Activated CD8-positive, alpha-beta memory T cell treated with anti-CD3 and anti-CD28 coated beads, Interleukin-2, amount 10 ng/mL, durations not matched to agents 7 days and 5 days (primary cell): ENCODE measurements at regions not wholly inside any gene's neighbourhood (a gene's known extent, or its start where the extent isn't known, plus 50 kb on each side); places are given as distances from the start of the nearest gene placed in this dataset.

Source experiments
- ATAC-seq: fragments of 150-1000 bp; cut with Tn5 transposase; one replicate; pipeline ENCODE4 v1.10.0; 2021; ENCODE audit warnings: moderate library complexity
- CTCF ChIA-PET: fragments of 350-600 bp; sonication (Branson Sonifier 250); formaldehyde crosslinking; loops from one replicate; lab custom pipeline; 2021; ENCODE audit warnings: antibody characterized with exemption; lab: Charles Lee
- DNase-seq: peaks from one replicate; pipeline ENCODE4 v3.0.0-alpha.2; 2020
- H3K27ac Mint-ChIP-seq: one replicate; pipeline ENCODE4 v1.8.0; 2021; ENCODE audit warnings: mild to moderate bottlenecking, mixed read lengths
- H3K27me3 Mint-ChIP-seq: one replicate; pipeline ENCODE4 v1.8.0; 2021; ENCODE audit warnings: mixed read lengths
- H3K36me3 Mint-ChIP-seq: one replicate; pipeline ENCODE4 v1.8.0; 2021; ENCODE audit warnings: mild to moderate bottlenecking, mixed read lengths
- H3K4me1 Mint-ChIP-seq: one replicate; pipeline ENCODE4 v1.8.0; 2021; ENCODE audit warnings: mixed read lengths
- H3K4me3 Mint-ChIP-seq: one replicate; pipeline ENCODE4 v1.8.0; 2021; ENCODE audit warnings: mild to moderate bottlenecking, moderate library complexity, mixed read lengths
- H3K9me3 Mint-ChIP-seq: one replicate; pipeline ENCODE4 v1.8.0; 2022; ENCODE audit warnings: low read depth, mixed read lengths

DNA sequence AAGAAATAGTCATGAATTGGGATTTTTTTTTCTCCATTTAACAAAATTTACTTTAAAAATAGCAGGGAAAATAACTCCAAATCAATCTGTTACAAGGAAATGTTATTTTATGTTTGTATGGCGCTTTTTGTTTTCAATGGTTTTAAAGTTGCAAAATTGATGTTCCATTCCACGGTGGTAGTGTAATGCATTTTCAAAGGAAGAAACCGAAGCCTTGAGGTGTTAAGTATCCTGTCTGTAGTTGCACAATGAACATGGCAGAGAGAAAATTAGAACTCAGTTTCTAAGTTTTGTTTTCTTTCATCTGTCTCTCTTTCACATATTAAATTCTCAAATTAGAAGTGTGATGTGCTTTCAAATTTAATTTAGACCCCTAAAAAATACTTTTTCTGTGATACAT lies 841.8 kb downstream of the USP25 start:
- CTCF ChIA-PET = no interaction called here
- H3K36me3 Mint-ChIP-seq = no peaks in the 10 kb centered on the region

DNA sequence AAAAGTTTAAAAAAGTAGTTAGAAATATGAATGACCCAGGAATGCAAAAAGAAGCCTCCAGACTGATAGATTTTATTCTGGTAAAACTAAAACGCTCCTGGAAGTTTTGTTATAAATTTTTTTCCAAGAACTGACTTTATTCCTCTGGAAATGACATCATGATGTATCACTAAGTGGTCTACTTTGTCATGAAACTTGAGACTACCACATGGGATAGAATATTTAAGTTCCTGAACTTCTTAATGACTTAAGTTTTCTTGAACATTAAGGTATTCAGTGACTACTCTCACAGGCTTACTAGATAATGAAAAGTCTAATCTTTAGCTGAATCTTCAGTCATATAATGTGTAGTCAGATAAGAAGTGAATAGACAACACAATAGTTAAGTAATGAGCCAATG lies 842.2 kb downstream of the USP25 start:
- Mint-ChIP-seq H3K36me3 (no peaks in the 10 kb centered on the region), H3K27ac (no peak overlapping the region), H3K4me3 (no peak overlapping the region), H3K9me3 (peaks cover 2% of the 10 kb centered on the region), H3K27me3 (no peaks in the 10 kb centered on the region), H3K4me1 (no peaks in the 10 kb centered on the region)
- DNase-seq = no peak
- no peak for ATAC-seq
- CTCF ChIA-PET = no interaction called here

More for the DNA sequence above, 841.8 kb downstream of the USP25 start:
- ATAC-seq (no peak), DNase-seq (no peak)
- no peak overlapping the region for H3K27ac Mint-ChIP-seq
- no peaks in the 10 kb centered on the region for H3K27me3 Mint-ChIP-seq
- H3K4me3 Mint-ChIP-seq = no peak overlapping the region
- H3K4me1 Mint-ChIP-seq = no peaks in the 10 kb centered on the region
- H3K9me3 Mint-ChIP-seq = peaks cover 2% of the 10 kb centered on the region

DNA sequence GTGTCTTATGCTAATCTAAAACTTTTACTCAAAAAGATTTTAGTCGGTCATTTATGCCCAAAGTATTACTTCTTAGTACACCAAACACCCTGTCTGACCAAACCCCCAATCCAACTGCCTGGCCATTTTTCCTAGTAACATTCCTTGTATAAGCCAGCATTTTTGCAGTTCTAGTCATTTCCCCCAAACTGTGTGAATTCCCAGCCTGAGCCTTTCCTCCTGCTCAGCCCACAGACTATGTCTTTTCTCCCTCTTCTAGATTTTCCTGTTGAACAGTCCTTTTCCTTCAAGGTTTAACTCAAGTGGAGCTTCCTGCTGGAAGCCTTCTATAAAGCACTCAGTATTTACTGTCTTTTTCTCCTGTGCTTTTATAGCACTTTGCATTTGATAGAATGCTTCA lies 843.8 kb downstream of the USP25 start:
- H3K4me3 Mint-ChIP-seq = no peak overlapping the region
- H3K9me3 Mint-ChIP-seq = peaks cover 2% of the 10 kb centered on the region
- CTCF ChIA-PET = no interaction called here
- DNase-seq (no peak), ATAC-seq (no peak)
- H3K27ac Mint-ChIP-seq = no peak overlapping the region
- H3K36me3 Mint-ChIP-seq = no peaks in the 10 kb centered on the region
- no peaks in the 10 kb centered on the region for H3K27me3 Mint-ChIP-seq
- no peaks in the 10 kb centered on the region for H3K4me1 Mint-ChIP-seq

DNA sequence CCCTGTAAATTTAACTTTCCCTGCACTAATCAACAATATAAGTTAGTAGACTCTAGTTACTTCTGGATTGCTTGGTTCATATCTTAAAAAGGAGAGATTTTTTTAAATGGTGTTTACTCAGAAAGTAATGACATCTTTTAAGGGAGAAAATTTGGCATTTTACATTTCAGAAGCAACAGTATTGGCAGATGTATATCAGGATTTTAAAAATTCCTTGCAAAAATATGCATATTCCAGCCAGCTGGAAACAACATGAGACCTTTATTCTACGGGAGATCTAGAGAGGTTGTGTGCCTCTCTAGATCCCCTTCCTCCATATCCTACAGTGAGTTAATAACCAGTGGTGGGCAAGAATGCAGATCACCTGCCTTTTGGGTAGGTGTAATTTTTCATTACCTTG lies 848.2 kb downstream of the USP25 start:
- no peaks in the 10 kb centered on the region for H3K36me3 Mint-ChIP-seq
- CTCF ChIA-PET = no interaction called here
- H3K9me3 Mint-ChIP-seq = no peaks in the 10 kb centered on the region
- no peaks in the 10 kb centered on the region for H3K4me1 Mint-ChIP-seq
- ATAC-seq (no peak), DNase-seq (no peak)
- no peak overlapping the region for H3K27ac Mint-ChIP-seq
- no peaks in the 10 kb centered on the region for H3K27me3 Mint-ChIP-seq
- H3K4me3 Mint-ChIP-seq = no peak overlapping the region

DNA sequence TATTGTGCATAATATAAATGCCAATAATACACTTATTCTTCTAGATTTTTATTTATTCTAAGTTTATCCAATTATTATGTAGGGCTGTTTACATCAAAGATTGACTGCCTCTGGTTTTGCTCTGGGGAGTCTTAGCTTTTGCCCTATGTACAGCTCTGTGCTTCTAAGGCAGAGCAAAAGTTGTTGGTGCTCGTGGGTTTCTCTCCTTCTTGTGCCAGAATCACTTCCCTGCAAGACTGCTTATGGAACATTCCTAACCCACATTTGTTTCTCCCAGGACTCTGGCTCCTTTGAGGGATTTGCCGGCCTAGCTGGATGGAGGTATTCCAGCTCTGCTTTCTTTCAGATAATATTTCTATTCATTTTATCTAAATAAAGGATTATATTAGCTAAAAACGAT lies 849.1 kb downstream of the USP25 start:
- CTCF ChIA-PET = no interaction called here
- no peak overlapping the region for H3K4me3 Mint-ChIP-seq
- H3K9me3 Mint-ChIP-seq = no peaks in the 10 kb centered on the region
- no peaks in the 10 kb centered on the region for H3K4me1 Mint-ChIP-seq
- ATAC-seq (no peak), DNase-seq (no peak)
- H3K36me3 Mint-ChIP-seq = no peaks in the 10 kb centered on the region
- H3K27me3 Mint-ChIP-seq = no peaks in the 10 kb centered on the region
- no peak overlapping the region for H3K27ac Mint-ChIP-seq

DNA sequence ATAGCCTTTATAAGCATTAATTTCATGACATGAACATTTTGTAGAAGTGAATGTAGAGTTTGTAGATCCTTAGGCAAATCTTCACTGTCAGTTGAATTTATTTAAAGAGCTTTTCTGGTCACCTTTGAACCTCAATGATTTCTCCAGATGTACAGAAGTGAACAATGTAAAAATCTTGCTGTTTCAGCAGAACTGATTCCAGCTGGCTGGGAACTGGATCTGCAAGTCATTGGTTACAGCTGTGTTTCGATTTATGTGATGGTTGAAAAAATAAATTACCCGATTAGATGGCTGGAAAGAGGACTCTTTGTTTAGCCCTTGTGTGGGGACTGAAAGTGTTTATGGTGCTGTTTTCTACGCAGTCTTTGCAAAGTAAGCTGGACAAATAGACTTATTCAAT lies 849.8 kb downstream of the USP25 start:
- Mint-ChIP-seq H3K4me1 (no peaks in the 10 kb centered on the region), H3K27ac (no peak overlapping the region), H3K4me3 (no peak overlapping the region), H3K9me3 (no peaks in the 10 kb centered on the region), H3K36me3 (no peaks in the 10 kb centered on the region), H3K27me3 (no peaks in the 10 kb centered on the region)
- ATAC-seq (no peak), DNase-seq (no peak)
- CTCF ChIA-PET = no interaction called here

DNA sequence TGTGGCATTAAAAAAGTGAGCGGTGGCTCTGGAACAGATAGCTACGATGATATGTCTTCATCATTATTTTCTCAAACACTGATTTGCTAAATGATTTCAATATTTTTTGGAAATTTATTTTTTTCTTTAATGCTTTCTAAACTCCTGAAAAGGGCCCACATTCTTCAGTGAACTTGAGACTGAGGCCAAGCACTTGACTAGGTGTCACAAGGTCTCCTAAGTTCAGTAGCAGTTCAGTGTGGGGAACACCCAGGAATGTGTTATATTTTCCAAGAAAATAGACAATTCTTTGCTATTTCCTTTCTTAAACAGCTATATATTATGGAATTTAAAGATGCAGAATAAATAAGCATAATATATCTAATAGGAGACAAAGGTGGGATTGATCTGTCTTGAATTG lies 850.9 kb downstream of the USP25 start:
- CTCF ChIA-PET = no interaction called here
- no peak overlapping the region for H3K27ac Mint-ChIP-seq
- H3K4me3 Mint-ChIP-seq = no peak overlapping the region
- H3K36me3 Mint-ChIP-seq = no peaks in the 10 kb centered on the region
- no peak for ATAC-seq
- DNase-seq = no peak
- no peaks in the 10 kb centered on the region for H3K4me1 Mint-ChIP-seq
- H3K27me3 Mint-ChIP-seq = no peaks in the 10 kb centered on the region
- no peaks in the 10 kb centered on the region for H3K9me3 Mint-ChIP-seq

DNA sequence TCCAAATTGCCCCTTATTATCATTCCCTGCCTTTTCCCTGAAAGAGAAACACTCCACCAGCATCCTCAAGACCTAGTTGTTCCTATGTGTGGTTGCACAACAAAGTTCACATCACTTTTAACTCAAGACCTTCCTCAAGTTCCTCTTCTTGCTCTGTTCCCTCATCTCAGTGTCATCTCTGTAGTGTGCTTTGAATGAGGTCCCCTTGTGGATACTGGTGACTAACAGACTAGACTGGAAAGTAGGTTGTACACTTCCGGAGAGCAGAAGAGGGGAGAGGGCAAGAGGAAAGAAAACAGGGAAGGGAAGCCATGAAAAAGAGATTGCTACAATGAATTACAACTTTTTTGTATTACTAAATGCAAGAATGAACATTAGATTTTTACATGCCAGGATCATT lies 853.8 kb downstream of the USP25 start:
- Mint-ChIP-seq H3K36me3 (no peaks in the 10 kb centered on the region), H3K4me3 (no peak overlapping the region), H3K4me1 (no peaks in the 10 kb centered on the region), H3K27ac (no peak overlapping the region), H3K27me3 (no peaks in the 10 kb centered on the region), H3K9me3 (no peaks in the 10 kb centered on the region)
- DNase-seq = no peak
- no peak for ATAC-seq
- CTCF ChIA-PET = no interaction called here

DNA sequence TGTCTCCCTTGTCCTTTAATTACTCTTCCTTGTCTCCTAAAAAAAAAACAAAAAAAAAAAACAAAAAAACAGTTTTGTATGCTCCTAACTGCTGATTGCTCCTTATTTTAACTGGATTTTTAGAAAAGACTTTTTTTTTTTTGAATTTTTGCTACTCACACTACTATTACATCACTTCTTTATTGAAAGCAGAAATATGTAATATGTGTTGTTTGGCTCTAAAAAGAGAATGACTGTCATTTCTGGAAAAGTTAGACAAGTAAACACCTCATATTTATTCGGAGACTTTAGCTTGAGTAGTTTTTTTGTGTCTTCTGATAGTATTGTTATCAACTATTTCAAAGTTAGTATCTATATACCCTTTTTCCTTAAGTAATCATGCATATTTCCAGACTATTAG lies 855.0 kb downstream of the USP25 start:
- CTCF ChIA-PET = no interaction called here
- H3K4me1 Mint-ChIP-seq = no peaks in the 10 kb centered on the region
- no peaks in the 10 kb centered on the region for H3K27me3 Mint-ChIP-seq
- DNase-seq = no peak
- H3K27ac Mint-ChIP-seq = no peak overlapping the region
- peaks cover 2% of the 10 kb centered on the region for H3K9me3 Mint-ChIP-seq
- H3K36me3 Mint-ChIP-seq = no peaks in the 10 kb centered on the region
- ATAC-seq = no peak
- no peak overlapping the region for H3K4me3 Mint-ChIP-seq

DNA sequence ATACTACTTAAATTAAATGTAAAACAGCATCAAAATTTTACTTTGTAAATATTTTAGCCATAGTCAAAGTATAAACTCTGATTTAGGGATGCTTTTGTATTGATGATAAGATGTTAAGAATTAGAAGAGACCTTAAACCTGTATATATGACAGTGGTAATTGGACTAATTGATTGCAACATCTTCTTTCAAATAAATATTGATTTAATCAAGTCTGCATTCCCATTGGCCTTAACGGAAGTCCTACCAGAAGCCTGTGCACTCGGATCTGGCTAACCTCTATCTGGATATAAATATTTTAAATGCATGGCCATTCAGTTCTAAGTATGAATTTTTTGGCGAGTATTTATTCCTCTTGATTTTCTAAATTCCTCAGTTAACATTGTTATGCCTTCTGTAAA lies 856.1 kb downstream of the USP25 start:
- no peaks in the 10 kb centered on the region for H3K27me3 Mint-ChIP-seq
- H3K4me3 Mint-ChIP-seq = no peak overlapping the region
- H3K4me1 Mint-ChIP-seq = no peaks in the 10 kb centered on the region
- H3K36me3 Mint-ChIP-seq = no peaks in the 10 kb centered on the region
- peaks cover 2% of the 10 kb centered on the region for H3K9me3 Mint-ChIP-seq
- CTCF ChIA-PET = no interaction called here
- ATAC-seq (no peak), DNase-seq (no peak)
- H3K27ac Mint-ChIP-seq = no peak overlapping the region

DNA sequence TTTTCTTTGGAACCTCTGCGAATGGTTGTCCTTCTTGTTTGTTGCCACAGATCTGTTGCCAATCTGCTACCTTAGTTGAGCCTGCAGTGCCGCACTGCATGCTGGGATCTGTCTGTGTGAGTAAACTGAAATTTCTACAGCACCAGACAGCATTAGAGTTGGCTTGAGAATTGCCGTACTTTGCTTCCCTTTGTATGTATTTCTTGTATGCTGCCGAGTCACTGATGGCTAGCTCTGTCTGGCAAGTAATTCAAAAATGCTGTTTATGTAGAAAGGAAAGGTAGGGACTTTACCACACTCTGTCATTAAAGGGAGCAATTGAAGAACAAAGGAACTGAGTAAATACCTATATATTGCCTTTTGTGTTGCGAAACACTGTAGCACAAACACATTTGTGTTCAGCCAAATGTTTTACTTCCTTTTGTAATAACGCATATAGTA lies 857.4 kb downstream of the USP25 start:
- no peaks in the 10 kb centered on the region for H3K4me1 Mint-ChIP-seq
- ATAC-seq = no peak
- H3K36me3 Mint-ChIP-seq = no peaks in the 10 kb centered on the region
- H3K4me3 Mint-ChIP-seq = no peak overlapping the region
- H3K27ac Mint-ChIP-seq = no peak overlapping the region
- CTCF ChIA-PET = no interaction called here
- H3K27me3 Mint-ChIP-seq = no peaks in the 10 kb centered on the region
- H3K9me3 Mint-ChIP-seq = peaks cover 2% of the 10 kb centered on the region
- no peak for DNase-seq

DNA sequence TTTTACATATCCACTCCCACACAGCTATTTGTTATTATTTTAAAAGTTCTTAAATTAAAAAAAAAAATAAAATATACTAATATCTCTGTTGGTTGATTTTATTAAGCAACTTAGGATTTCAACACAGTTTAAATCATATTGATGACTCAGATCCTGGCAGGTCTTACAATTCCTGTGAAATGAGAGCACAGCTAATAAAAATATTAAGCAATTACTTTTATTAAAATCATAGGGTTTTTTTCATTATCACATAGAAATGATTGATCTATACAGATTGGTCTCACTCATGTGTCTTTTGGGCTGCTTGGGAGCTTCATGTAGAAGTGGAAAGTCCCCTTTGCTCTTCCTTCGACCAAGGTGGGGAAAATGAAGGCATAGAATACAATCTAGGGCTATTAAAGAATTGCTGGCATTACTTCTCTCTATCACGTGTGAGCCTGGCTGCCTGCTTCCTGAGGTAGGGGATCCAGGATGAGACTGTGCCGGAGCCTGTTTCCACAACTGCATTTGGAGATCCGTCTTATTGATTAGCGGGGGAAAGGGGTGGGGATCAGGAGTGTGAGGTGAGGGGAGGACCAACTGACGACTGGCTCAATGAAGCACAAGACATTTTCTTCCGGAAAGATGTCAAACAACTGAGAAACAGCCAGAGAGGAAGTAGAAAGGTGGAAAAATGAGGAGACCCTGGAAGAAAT lies 858.0 kb downstream of the USP25 start:
- ATAC-seq (no peak), DNase-seq (no peak)
- no peak overlapping the region for H3K4me3 Mint-ChIP-seq
- no peaks in the 10 kb centered on the region for H3K36me3 Mint-ChIP-seq
- peaks cover 2% of the 10 kb centered on the region for H3K9me3 Mint-ChIP-seq
- H3K27me3 Mint-ChIP-seq = no peaks in the 10 kb centered on the region
- no peak overlapping the region for H3K27ac Mint-ChIP-seq
- CTCF ChIA-PET = no interaction called here
- H3K4me1 Mint-ChIP-seq = no peaks in the 10 kb centered on the region

DNA sequence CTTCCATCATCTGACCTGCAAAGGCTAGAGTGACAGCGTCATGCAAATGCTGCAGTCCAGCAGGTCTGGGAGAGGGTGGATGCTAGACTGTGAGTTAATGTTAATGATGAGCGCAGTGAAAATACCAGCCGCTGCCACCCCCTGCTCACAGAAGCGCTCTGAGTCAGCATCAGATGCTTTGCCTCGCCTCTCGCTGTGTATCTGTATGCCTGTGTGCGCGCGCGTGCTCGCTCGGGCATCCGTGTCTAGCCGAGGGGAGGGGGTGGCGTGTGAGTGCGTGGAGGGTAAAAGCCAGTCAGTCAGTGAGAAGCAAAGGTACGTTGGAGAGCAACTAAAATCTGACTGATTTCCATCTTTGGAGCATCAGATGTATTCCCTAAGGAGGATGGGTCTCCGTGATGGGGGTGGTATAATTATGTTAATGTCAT lies 858.7 kb downstream of the USP25 start:
- H3K9me3 Mint-ChIP-seq = peaks cover 2% of the 10 kb centered on the region
- no peaks in the 10 kb centered on the region for H3K4me1 Mint-ChIP-seq
- no peak overlapping the region for H3K27ac Mint-ChIP-seq
- no peak overlapping the region for H3K4me3 Mint-ChIP-seq
- no peak for DNase-seq
- CTCF ChIA-PET = no interaction called here
- H3K27me3 Mint-ChIP-seq = no peaks in the 10 kb centered on the region
- no peak for ATAC-seq
- H3K36me3 Mint-ChIP-seq = no peaks in the 10 kb centered on the region

DNA sequence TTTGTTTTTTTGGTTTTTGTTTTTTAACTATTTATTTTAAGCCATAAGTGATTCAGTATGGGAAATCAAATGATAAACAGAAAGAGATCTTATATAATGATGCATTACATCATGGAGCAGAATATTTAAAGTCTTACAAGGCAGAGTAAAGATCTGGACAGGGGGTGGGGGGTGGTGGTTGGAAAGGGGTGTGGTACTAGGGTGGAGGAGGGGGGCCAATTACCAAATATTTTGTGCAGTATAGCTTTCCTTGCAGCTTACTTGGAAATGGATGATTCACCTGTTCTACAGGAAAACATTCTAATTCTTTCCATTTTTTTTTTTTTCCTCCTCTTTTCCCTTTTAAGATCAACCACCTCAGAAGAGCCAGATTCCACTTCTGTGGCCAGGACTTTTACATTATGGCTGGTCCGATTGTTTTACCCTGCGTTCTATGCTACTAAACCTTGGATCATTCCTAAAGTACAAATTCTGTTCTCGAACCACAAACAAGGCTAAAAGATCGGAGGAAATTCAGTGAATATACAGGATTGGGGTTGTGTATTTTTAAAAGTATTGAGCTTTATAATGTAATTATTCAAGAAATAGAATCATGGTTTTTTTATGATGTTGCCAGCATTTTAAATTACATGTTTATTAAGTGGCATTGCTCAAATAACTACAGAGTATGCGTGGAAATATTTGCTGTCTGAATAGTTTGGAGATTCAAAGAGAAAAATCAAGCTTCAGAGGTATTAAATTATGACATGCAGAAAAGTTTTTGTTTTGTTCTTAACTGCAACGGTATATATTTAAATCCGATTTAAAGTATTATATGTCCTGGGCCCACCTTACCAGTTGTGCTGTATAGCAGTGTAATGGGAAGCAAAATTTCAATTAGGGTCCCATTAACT lies 859.5 kb downstream of the USP25 start:
- Mint-ChIP-seq H3K36me3 (no peaks in the 10 kb centered on the region), H3K27ac (no peak overlapping the region), H3K4me1 (no peaks in the 10 kb centered on the region), H3K27me3 (no peaks in the 10 kb centered on the region), H3K9me3 (peaks cover 2% of the 10 kb centered on the region), H3K4me3 (no peak overlapping the region)
- DNase-seq = no peak
- CTCF ChIA-PET = no interaction called here
- no peak for ATAC-seq
